Activated naive CD4-positive, alpha-beta T cell treated with Interleukin-2 at 50 U/mL for 16 hours (primary cell): ENCODE measurements at regions not wholly inside any gene's neighbourhood (a gene's known extent, or its start where the extent isn't known, plus 50 kb on each side); places are given as distances from the start of the nearest gene placed in this dataset.
"Not testable (repeated sequence)": the region's sequence is repeated elsewhere in the genome, so short reads cannot be mapped to it uniquely, and the experiment has no call there.

ENCODE experiments used
- DNase-seq: peaks from one replicate; pipeline ENCODE4 v3.0.0-alpha.2; 2020

DNA sequence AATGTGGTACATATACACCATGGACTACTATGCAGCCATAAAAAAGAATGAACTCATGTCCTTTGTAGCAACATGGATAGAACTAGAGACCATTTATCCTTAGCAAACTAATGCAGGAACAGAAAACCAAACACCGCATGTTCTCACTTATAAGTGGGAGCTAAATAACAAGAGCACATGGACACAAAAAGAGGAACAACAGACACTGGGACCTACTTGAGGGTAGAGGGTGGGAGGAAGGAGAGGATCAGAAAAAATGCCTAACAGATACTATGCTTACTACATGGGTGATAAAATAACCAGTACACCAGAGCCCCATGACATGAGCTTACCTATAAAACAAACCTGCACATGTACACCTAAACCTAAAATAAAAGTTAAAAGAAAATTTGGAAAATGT, 82.0 kb upstream of the ADRB2 start:
- DNase-seq = not testable (repeated sequence)

DNA sequence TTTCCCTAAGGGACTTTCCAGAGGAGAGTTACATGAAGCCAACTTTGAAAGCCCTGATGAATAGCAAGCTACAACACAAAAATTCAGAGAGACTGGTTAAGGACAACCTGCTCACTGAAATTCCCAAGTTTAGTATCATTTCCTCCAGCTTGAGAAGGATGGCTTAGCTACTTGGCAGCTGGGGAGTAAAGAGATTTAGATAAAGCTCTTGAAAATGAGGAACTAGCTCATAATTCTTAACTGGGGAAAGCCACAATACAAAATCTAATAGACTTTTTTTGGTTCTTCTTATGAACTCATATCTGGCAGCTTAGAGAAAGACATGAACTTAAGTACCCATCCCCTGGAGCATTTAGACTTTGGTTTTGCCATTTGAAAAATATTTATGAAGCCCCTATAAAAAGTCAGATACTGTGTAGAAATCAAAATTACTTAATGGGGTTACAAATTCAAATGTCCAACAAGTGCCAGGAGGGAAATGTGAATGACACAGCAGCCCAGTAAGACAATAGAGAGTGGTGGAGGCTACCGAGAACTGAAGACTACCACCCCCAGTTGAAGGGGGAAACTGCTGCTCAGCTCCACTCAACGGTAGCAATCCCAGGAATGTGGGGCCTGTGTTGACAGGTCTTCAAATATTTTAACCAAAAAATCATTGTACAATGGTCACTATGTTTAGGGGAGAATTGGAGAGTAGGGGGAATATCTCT, 79.4 kb upstream of the ADRB2 start:
- no peak for DNase-seq

DNA sequence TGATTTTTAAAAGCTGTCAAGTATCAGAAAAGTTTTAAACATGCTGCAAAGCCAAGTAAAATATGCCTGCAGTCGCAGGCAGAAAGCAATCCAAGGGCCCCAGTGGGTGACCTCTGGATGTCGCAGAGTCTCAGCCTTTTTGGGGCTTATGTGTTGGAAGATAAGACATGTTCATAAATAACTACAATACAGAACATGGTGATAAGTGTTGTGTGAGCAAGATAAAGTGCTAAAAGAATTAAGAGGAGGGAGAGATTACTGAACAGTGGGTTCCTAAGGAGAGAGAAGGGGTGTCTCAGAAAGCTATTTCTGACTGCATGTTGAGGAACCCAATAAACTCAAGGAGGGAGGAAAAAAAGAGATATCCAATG, 78.9 kb upstream of the ADRB2 start:
- DNase-seq = no peak

DNA sequence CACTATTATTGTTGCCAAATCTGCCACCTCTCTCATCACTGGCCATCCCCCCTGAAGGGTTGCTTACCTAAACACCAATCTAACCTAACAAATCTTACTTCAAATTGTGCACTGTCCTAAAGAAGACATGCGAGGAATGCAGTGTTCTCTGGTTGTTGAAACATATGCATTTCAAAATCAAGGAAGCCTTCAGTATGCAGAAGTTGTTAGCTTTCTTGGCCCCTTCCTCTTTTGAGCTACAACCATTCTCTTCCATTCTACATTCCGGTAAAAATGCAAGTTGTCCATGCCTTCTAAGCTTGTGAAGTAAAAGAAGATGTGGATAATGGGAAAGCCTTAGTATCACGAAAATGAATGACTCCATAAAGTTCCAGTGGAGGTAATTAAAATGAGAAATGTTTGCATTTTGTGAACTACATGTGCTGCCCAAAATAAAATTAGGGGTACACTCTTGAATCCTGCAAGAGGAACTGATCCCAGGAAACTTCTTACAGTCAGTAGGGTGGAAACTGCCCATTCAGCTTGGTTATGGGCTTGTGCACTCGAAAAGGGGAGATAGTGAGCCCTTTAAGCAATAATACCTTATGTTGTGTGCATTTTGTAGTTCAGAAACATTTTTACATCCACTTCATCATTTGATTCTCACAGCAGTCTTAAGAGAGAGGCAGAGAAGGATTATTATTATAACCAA, 77.6 kb upstream of the ADRB2 start:
- no peak for DNase-seq

DNA sequence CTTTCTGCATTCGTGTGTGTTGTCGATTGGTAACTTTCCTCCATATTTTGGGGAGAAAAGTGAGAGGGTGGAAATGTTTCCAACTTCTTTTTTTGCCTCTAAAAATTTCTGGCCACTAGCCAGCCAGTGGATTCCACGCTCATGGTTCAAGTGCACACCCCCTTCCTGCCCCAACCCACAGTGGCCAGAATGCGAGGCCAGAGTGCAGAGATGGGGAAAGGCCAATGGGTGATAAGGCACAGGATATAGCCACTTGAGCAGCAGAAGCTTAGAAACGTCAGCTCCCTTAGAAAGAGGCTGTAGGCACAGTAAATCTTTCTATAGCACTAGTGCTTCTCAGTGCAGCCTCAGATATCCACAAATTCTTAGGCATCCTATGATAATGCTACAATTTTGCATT, 75.8 kb upstream of the ADRB2 start:
- no peak for DNase-seq

DNA sequence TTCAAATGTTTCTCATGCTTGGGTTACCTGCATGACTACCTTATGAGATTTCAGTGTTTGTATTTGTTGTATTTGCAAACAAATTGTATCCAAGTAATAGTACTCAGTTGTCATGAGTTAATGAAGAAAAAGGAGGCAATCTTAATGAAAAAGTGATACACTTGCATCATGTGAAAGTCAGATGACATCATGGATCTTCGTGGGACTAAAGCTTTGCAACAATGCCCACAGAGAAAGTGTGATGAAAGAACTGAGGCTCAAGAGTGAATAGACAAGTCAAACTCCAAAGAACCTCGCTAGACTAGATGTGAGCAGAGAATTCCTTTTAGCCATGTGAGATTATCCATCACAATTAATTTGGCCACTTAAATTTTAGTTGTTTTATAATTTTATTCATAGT, 75.4 kb upstream of the ADRB2 start:
- no peak for DNase-seq

DNA sequence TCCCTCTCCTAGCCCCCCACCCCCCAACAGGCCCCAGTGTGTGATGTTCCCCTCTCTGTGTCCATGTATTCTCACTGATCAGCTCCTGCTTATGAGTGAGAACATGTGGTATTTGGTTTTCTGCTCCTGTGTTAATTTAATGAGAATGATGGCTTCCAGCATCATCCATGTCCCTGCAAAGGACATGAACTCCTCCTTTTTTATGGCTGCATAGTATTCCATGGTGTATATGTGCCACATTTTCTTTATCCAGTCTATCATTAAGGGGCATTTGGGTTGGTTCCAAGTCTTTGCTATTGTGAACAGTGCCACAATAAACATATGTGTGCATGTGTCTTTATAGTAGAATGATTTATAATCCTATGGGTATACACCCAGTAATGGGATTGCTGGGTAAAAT, 74.0 kb upstream of the ADRB2 start:
- DNase-seq = not testable (repeated sequence)

DNA sequence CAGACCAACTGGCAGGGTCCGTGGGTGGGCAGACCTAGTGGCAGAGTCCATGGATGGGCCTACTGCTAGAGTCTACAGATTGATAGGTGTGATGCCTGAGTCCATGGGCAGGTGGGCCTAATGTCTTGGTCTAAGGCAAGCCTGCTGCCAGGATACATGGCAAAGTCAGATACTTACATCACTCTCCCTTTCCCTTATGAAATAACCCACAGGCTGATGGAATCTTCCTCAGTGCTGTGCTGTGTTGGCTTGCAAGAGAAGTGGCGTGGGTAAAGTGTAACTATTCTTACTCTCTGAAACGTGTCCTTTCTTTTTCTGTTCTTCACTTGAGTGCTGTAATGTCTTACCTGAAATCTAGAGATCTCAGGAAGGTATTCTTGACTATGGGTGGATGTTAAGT, 67.3 kb upstream of the ADRB2 start:
- DNase-seq = no peak

DNA sequence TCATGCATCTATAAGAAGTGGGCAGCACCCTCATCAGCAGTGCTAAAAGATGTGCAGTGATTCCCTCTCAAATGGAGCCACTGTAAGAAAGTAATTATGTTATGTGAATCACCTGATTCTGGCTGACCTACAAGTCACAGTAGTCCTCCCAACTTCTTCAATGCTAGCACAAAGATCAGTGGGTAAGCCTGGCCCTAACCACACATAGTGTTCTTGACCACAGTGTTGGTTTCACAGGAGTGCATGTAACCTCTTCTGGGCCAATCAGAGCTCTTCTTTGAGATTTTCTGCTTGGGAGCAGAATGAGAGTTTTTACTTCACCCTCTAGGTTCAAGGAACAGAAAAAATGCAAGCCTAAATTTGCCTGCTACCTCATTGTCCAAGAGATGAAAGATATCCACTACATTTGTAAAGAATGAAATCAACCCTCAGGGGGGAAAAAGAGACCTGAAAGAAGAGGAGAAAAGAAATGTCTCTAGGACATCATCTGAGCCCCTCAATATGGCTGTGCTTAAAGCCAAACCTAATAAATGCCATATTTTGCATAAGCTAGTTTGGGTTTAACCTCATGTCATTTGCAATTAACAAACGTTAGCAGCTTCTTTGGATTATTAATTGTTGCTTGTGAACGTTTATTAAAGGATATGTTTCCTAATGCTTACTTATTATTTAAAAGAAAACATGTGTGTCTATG, 65.3 kb upstream of the ADRB2 start:
- no peak for DNase-seq

DNA sequence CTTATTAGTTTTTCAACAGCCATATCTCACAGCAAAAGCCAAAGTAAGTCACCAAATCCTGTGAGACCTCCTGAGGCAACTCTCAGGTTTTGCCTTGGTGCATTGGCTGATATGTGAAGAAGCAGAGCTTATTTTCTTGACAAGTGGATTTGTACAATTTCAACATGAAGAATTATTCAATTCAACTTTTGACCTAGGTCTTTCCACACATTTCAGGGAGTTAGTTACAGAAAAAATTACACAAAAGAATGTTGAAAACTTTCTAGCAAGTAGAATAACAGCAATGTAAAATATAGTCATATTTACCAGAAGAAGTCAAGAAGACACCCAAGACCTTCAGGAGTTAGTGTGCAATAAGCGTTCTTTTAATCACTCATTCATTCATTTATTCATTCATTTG, 62.4 kb upstream of the ADRB2 start:
- no peak for DNase-seq

DNA sequence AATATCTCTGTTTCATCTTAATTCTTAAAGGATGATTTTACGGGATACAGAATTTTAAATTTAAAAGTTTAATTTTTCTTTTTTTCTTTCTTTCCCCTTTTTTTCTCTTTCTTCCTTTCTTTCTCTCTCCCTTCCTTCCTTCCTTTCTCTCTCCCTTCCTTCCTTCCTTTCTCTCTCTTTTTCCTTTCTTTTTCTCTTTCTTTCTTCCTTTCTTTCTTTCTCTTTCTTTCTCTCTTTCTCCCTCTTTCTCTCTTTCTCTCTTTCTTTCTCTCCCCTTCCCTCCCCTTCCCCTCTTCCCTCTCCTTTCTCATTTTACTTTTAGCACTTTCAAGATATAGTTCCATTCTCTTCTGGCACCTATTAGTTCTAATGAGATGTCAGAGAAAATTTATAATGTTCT, 61.4 kb upstream of the ADRB2 start:
- DNase-seq = no peak

DNA sequence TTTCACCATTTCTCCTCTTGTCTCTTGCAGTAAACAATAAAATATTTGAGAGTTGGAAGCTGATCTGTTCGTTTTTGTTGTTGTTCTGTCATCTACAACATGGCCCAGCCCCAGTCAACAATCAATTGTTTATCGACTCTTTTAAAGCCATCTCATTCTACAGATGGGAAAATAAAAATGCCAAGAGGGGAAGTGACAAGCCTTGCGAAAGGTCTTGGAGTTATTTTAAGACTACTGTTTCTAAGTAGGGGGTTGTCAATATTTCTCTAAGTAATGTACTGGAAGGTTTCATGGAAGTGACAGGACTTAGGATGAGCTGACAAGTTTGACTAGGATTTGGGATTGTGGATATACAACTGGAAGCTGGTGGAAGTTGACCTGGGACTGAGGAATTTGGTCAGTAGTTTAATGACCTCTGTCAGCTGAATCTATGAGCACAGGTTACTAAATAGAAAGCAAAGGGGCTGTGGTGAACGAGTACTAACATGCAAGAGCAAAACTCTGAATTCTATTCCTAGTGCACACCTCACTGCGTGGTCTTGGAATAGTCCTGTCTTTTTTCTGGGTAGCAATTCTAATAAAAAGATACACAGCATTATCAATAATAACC, 57.5 kb upstream of the ADRB2 start:
- DNase-seq = no peak

DNA sequence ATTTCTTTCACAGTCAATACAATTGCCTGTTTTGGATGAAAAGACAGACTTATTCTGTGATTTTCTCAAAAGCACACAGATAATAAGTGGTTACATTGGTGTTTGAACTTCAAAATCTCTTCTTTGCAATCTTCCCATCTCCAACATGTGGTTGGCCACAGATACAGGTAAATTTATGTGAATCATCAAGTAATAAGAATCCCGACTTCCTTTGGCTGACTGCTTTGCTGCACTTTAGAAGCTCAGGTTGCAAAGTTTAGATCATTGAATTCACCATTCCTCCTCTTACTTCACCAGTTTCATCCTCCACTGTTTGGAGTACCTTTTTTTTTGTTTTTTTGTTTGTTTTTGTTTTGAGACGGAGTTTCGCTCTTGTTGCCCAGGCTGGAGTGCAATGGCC, 56.5 kb upstream of the ADRB2 start:
- DNase-seq = no peak

DNA sequence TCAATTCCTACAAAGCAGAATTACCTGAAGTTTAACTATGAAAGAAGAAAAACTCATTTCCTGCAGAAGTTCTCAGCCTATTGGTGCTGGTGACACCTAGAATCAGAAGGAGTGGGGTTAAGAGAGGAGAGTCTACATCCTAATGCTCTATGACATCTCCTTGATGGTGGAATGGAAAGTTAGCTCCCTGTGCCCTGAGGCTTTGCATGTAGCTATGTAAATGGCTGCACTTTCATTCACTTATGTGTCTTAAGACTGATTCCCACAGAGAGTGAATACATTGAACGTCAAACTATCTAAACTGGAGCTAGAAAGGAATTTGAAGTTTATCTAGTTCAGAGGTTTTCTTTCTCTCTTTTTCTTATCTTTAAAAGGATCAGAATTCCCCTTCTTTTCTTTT, 52.1 kb upstream of the ADRB2 start:
- DNase-seq = no peak

DNA sequence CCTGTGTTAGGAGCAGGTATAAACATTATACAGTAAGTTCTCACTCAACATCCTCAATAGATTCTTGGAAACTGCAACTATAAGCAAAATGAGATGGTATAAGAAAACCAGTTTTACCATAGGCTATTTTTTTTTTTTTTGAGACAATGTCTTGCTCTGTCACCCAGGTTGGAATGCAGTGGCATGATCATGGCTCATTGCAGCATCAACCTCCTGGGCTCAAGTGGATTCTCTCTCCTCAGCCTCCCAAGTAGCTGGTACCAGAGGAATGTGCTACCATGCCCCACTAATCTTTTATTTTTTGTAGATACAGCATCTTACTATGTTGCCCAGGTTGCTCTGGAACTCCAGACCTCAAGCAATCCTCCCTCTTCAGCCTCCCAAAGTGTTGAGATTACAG, 50.1 kb upstream of the ADRB2 start:
- DNase-seq = no peak
